Suprapubic skin (tissue), 4 donors: ENCODE measurements at regions not wholly inside any gene's neighbourhood (a gene's known extent, or its start where the extent isn't known, plus 50 kb on each side); places are given as distances from the start of the nearest gene placed in this dataset.

Experiments used
- EP300 ChIP-seq: sonication (generic); formaldehyde crosslinking; IDR thresholded peaks from one replicate; pipeline ENCODE4 v1.6.1; 2017; ENCODE audit warnings: antibody characterized with exemption
- POLR2A ChIP-seq, 2 donors: fragments of 450-650 bp; IDR thresholded peaks; one replicate each; pipeline ENCODE4 v1.6.1; 2017; ENCODE audit warnings: antibody characterized with exemption in 2 of 2, mild to moderate bottlenecking in 2 of 2, moderate library complexity in 2 of 2
- POLR2AphosphoS5 ChIP-seq, 3 donors: sonication (generic); formaldehyde crosslinking; IDR thresholded peaks; one replicate each; pipeline ENCODE4 v1.6.1; 2017; ENCODE audit warnings: antibody characterized with exemption in 3 of 3
- TF ChIP-seq, protein P1 (sequence below), 2 donors: fragments of 200-600 bp in 1 of 2; fragments of 450-650 bp in 1 of 2; sonication (generic) in 1 of 2; IDR thresholded peaks; one replicate each; pipeline ENCODE4 v1.5.1; 2016 to 2019; ENCODE audit warnings: antibody characterized with exemption in 2 of 2, mild to moderate bottlenecking in 1 of 2, moderate library complexity in 1 of 2

DNA sequence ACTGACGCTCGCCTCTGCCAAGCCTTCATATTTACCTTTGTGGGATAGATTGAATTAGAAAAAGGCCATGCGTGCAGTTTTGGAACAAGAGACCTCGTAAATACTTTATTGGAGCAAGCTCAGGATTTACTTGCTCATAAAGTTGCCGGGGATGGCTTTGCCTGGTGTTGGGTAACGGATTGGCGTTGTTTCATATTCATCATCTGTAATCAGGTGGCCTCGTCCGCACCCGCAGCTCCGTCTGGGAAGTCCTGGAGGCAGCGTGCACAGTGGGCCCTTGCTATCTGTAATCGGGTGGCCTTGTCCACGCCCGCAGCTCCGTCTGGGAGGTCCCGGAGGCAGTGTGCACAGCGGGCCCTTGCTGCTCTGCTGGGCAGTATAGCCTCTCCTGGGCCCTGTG lies 1209.3 kb downstream of the BRD1 start:
- TF ChIP-seq, protein P1, sequence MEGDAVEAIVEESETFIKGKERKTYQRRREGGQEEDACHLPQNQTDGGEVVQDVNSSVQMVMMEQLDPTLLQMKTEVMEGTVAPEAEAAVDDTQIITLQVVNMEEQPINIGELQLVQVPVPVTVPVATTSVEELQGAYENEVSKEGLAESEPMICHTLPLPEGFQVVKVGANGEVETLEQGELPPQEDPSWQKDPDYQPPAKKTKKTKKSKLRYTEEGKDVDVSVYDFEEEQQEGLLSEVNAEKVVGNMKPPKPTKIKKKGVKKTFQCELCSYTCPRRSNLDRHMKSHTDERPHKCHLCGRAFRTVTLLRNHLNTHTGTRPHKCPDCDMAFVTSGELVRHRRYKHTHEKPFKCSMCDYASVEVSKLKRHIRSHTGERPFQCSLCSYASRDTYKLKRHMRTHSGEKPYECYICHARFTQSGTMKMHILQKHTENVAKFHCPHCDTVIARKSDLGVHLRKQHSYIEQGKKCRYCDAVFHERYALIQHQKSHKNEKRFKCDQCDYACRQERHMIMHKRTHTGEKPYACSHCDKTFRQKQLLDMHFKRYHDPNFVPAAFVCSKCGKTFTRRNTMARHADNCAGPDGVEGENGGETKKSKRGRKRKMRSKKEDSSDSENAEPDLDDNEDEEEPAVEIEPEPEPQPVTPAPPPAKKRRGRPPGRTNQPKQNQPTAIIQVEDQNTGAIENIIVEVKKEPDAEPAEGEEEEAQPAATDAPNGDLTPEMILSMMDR (IDR thresholded peaks at IDR 0.05): no peak
- no peak for TF ChIP-seq POLR2A (IDR thresholded peaks at IDR 0.05)
- TF ChIP-seq POLR2AphosphoS5 (IDR thresholded peaks at IDR 0.05): no peak
- no peak for TF ChIP-seq EP300
